Choroid plexus epithelial cell (primary cell): ENCODE measurements at regions not wholly inside any gene's neighbourhood (a gene's known extent, or its start where the extent isn't known, plus 50 kb on each side); places are given as distances from the start of the nearest gene placed in this dataset.

Experiments used
- DNase-seq: peaks from one replicate; pipeline ENCODE4 v3.0.0-alpha.2; 2010; ENCODE audit warnings: low read depth
- H3K4me3 ChIP-seq: 2 replicates; pipeline ENCODE4 v1.5.1; 2011; ENCODE audit warnings: low read depth, mild to moderate bottlenecking, control low read depth, low read length, moderate library complexity
- TF ChIP-seq, protein P1 (sequence below): conservative IDR thresholded peaks from 2 replicates; pipeline ENCODE4 v1.5.1; 2011; ENCODE audit warnings: low read depth, mild to moderate bottlenecking, control low read depth, inconsistent platforms, low read length, moderate library complexity

- no peak overlapping the region for H3K4me3 ChIP-seq
- no peak for DNase-seq
Observed at GRCh38 chr3:189455009-189455408, 176.2 kb upstream of the TP63 start.

DNA sequence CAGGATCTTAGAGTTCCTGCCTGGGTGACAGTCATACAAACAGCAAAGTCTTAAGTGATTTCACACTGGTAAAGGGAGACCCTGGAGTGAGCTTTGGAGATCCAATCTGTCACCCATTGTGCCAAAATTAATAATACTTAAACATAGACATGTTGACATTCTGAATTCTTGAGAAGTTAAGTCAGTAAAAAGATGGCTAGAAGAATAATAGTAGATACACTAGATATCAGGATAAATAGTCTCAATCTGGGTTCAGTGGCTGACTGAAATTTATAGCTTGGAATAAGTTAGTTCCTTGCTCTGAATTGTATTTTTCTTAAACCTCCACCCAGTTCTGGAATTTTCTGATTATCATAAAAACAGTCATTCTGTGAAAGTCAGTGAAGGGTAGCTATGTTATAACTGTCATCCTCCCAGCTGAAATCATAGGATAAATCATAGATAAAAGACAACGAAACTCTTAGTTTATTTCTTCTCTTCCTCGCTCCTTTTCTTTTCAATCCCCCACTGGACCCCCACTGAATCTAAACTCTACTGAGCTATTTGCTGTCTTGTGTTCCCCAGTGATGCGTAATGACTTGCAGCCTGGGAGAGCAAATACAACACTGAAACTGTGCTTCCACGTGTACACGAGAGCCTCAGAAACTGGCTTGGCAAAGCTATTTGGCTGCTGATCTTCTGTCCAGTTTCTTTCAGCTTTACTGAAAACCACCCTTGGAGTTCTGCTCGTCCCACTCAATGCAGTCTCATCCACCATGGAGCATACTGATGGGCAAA, 175.4 kb upstream of the TP63 start:
- no peak overlapping the region for H3K4me3 ChIP-seq
- TF ChIP-seq, protein P1, sequence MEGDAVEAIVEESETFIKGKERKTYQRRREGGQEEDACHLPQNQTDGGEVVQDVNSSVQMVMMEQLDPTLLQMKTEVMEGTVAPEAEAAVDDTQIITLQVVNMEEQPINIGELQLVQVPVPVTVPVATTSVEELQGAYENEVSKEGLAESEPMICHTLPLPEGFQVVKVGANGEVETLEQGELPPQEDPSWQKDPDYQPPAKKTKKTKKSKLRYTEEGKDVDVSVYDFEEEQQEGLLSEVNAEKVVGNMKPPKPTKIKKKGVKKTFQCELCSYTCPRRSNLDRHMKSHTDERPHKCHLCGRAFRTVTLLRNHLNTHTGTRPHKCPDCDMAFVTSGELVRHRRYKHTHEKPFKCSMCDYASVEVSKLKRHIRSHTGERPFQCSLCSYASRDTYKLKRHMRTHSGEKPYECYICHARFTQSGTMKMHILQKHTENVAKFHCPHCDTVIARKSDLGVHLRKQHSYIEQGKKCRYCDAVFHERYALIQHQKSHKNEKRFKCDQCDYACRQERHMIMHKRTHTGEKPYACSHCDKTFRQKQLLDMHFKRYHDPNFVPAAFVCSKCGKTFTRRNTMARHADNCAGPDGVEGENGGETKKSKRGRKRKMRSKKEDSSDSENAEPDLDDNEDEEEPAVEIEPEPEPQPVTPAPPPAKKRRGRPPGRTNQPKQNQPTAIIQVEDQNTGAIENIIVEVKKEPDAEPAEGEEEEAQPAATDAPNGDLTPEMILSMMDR, result no peak
- DNase-seq, result no peak

More at GRCh38 chr3:189455009-189455408, 176.2 kb upstream of the TP63 start:
- TF ChIP-seq, protein P1, result no peak

DNA sequence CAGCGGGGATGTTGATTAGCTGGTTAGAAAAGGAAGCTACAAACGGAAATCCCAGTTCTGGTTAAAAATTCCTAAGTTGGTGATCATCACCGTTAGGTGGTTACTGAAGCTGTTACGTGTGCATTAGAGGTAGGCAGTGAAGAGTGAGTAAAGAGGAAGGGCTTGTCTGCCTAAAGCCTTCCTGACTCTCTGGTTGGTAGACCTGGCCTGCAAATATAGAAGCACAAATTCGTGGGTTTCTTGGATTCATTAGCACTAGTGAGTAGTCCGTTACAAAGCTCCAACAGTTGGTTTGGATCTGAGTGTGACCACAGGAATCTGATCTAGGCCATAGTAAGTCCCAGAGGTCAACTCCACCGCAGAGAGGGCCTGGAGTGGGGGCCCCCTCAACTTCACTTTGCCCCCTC, 174.0 kb upstream of the TP63 start:
- peak; percentile 24 for DNase-seq

GRCh38 chr3:189457631-189458412, 173.4 kb upstream of the TP63 start:
- no peak for DNase-seq
- TF ChIP-seq, protein P1, result no peak
- no peak overlapping the region for H3K4me3 ChIP-seq

More for the DNA sequence above, 174.0 kb upstream of the TP63 start:
- no peak overlapping the region for H3K4me3 ChIP-seq
- TF ChIP-seq, protein P1, result no peak

- no peak overlapping the region for H3K4me3 ChIP-seq
- TF ChIP-seq, protein P1, result no peak
- DNase-seq, result peak; percentile 24
Observed at GRCh38 chr3:189458528-189458927, 172.7 kb upstream of the TP63 start.

DNA sequence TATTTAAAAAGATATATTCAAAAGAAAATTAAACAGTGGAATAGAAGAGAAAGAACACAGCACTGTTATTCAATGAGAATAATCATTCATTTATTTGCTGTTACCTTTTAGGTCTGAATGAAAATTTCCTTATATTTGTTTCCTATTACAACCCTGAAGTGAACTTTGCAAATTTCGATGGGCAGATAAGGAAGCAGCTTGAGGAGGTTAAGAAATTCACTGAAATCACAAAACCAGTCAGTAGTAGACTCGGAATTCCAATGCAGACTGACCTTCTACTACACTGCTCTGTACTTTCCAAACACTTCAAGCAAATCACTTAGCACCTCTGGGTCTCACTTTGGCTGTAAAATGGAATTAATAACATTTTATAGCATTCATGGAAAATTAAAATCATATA, 172.0 kb upstream of the TP63 start:
- TF ChIP-seq, protein P1, result no peak
- no peak for DNase-seq
- no peak overlapping the region for H3K4me3 ChIP-seq
